H1 (cell line): ENCODE measurements at regions not wholly inside any gene's neighbourhood (a gene's known extent, or its start where the extent isn't known, plus 50 kb on each side); places are given as distances from the start of the nearest gene placed in this dataset.

Experiments used
- CTCF ChIA-PET: fragments of 300-600 bp; sonication (Branson Sonifier 250); formaldehyde crosslinking; loops from one replicate; lab custom pipeline; 2021; ENCODE audit not compliant: partially characterized antibody; lab: Charles Lee
- POLR2A ChIA-PET: fragments of 300-600 bp; sonication (Branson Sonifier 250); formaldehyde crosslinking; loops from one replicate; lab custom pipeline; 2021; ENCODE audit warnings: inconsistent platforms; ENCODE audit not compliant: partially characterized antibody; lab: Charles Lee
- DNase-seq, 2 experiments: peaks; one replicate each; pipeline versions ENCODE4 v3.0.0 to v3.0.0-alpha.2; 2010 to 2022; ENCODE audit warnings: low spot score in 2 of 2, low read depth in 1 of 2, mixed read lengths in 1 of 2
- FAIRE-seq: peaks from 2 replicates; lab custom pipeline; 2011; peaks lifted over from hg19 to GRCh38; lab: Jason Lieb, UNC
- H2AFZ ChIP-seq: 2 replicates; pipeline ENCODE4 v1.8.1; 2012; ENCODE audit warnings: low read length, inconsistent platforms
- H2AK5ac ChIP-seq: 2 replicates; pipeline ENCODE4 v1.6.1; 2013; ENCODE audit warnings: low read depth, low read length
- H2BK120ac ChIP-seq: replicated peaks from 2 replicates; pipeline ENCODE3; 2013; ENCODE audit warnings: low read depth, low read length, inconsistent platforms
- H2BK12ac ChIP-seq: 2 replicates; pipeline ENCODE4 v1.6.1; 2013; ENCODE audit warnings: low read depth, low read length
- H2BK15ac ChIP-seq: 2 replicates; pipeline ENCODE4 v1.6.1; 2013; ENCODE audit warnings: low read length
- H2BK20ac ChIP-seq: 2 replicates; pipeline ENCODE4 v1.6.1; 2013; ENCODE audit warnings: low read length
- H2BK5ac ChIP-seq: 2 replicates; pipeline ENCODE4 v1.6.1; 2013; ENCODE audit warnings: low read depth, low read length
- H3K14ac ChIP-seq: 2 replicates; pipeline ENCODE4 v1.6.1; 2013; ENCODE audit warnings: inconsistent platforms; ENCODE audit not compliant: insufficient read length
- H3K18ac ChIP-seq: 2 replicates; pipeline ENCODE4 v1.6.1; 2013; ENCODE audit warnings: low read length; ENCODE audit errors: extremely low read depth
- H3K23ac ChIP-seq: 2 replicates; pipeline ENCODE4 v1.6.1; 2013; ENCODE audit warnings: inconsistent platforms; ENCODE audit not compliant: insufficient read length
- H3K23me2 ChIP-seq: 2 replicates; pipeline ENCODE4 v1.6.1; 2013; ENCODE audit warnings: low read depth, low read length
- H3K27ac ChIP-seq: 2 replicates; pipeline ENCODE4 v1.6.1; 2011; ENCODE audit warnings: low read depth, low read length, inconsistent platforms
- H3K27me3 ChIP-seq, 4 experiments: replicated peaks in 1 of 4; 1 replicate in 1 of 4; 2 replicates in 3 of 4; pipeline versions ENCODE4 v1.6.1 to v1.8.1; 2011 to 2013; ENCODE audit warnings: low read length in 3 of 4, mild to moderate bottlenecking in 3 of 4, inconsistent platforms in 2 of 4, mixed read lengths in 2 of 4, moderate library complexity in 1 of 4; ENCODE audit not compliant: control insufficient read depth in 3 of 4, insufficient read depth in 3 of 4; ENCODE audit errors: extremely low read depth in 1 of 4
- H3K36me3 ChIP-seq, 4 experiments: 2 replicates each; pipeline versions ENCODE4 v1.6.1 to v1.8.1; 2011 to 2013; ENCODE audit warnings: mild to moderate bottlenecking in 4 of 4, low read length in 3 of 4, moderate library complexity in 2 of 4, control low read depth in 1 of 4, inconsistent platforms in 1 of 4; ENCODE audit not compliant: insufficient read depth in 4 of 4, control insufficient read depth in 2 of 4
- H3K4ac ChIP-seq: replicated peaks from 2 replicates; pipeline ENCODE3; 2013; ENCODE audit warnings: low read length, low read depth, mixed read lengths, inconsistent platforms; ENCODE audit not compliant: insufficient read length
- H3K4me1 ChIP-seq, 4 experiments: replicated peaks in 1 of 4; 1 replicate in 1 of 4; 2 replicates in 3 of 4; pipeline versions ENCODE4 v1.6.1 to v1.8.1; 2011 to 2013; ENCODE audit warnings: low read length in 3 of 4, inconsistent platforms in 2 of 4, mixed read lengths in 1 of 4; ENCODE audit not compliant: insufficient read depth in 4 of 4, control insufficient read depth in 3 of 4
- H3K4me2 ChIP-seq, 2 experiments: 2 replicates each; pipeline versions ENCODE4 v1.6.1 to v1.8.1; 2011 to 2013; ENCODE audit warnings: low read depth in 2 of 2, low read length in 2 of 2, control low read depth in 1 of 2, inconsistent platforms in 1 of 2, mild to moderate bottlenecking in 1 of 2; ENCODE audit not compliant: insufficient read depth in 1 of 2
- H3K4me3 ChIP-seq, 4 experiments: fragments of 200-600, 300-600 bp in 1 of 4; sonication (generic), shearing (Covaris generic), sonication (Bioruptor Twin) in 1 of 4; 2 replicates each; pipeline versions ENCODE4 v1.5.1 to v1.8.1; 2011 to 2016; ENCODE audit warnings: low read length in 4 of 4, low read depth in 3 of 4, control low read depth in 2 of 4, inconsistent platforms in 2 of 4, mild to moderate bottlenecking in 2 of 4, mixed read lengths in 1 of 4, moderate library complexity in 1 of 4; ENCODE audit not compliant: insufficient read depth in 2 of 4; ENCODE audit errors: extremely low read depth in 1 of 4
- H3K56ac ChIP-seq: replicated peaks from 2 replicates; pipeline ENCODE3; 2013; ENCODE audit warnings: low read depth, mild to moderate bottlenecking, mixed read lengths, low read length, inconsistent platforms; ENCODE audit not compliant: insufficient read length
- H3K79me1 ChIP-seq: 2 replicates; pipeline ENCODE4 v1.6.1; 2013; ENCODE audit warnings: low read depth, low read length, control low read depth
- H3K79me2 ChIP-seq, 2 experiments: 2 replicates each; pipeline versions ENCODE4 v1.6.1 to v1.8.1; 2012 to 2013; ENCODE audit warnings: low read length in 2 of 2, mild to moderate bottlenecking in 2 of 2, inconsistent platforms in 1 of 2; ENCODE audit not compliant: insufficient read depth in 2 of 2, control insufficient read depth in 1 of 2
- H3K9ac ChIP-seq, 4 experiments: replicated peaks in 1 of 4; 1 replicate in 1 of 4; 2 replicates in 3 of 4; pipeline versions ENCODE4 v1.6.1 to v1.8.1; 2011 to 2013; ENCODE audit warnings: low read depth in 3 of 4, low read length in 3 of 4, control low read depth in 2 of 4, mild to moderate bottlenecking in 2 of 4, moderate library complexity in 2 of 4, inconsistent platforms in 1 of 4; ENCODE audit errors: extremely low read depth in 1 of 4
- H3K9me3 ChIP-seq, 2 experiments: 2 replicates each; pipeline versions ENCODE4 v1.6.1 to v1.8.1; 2012 to 2013; ENCODE audit warnings: mild to moderate bottlenecking in 2 of 2, moderate library complexity in 2 of 2, control low read depth in 1 of 2, inconsistent platforms in 1 of 2, low read depth in 1 of 2, low read length in 1 of 2, mixed read lengths in 1 of 2; ENCODE audit not compliant: insufficient read depth in 2 of 2
- H4K20me1 ChIP-seq, 2 experiments: replicated peaks in 1 of 2; 2 replicates each; pipeline versions ENCODE3 to v1.8.1; 2011 to 2013; ENCODE audit warnings: inconsistent platforms in 2 of 2, low read length in 2 of 2, mild to moderate bottlenecking in 1 of 2; ENCODE audit not compliant: insufficient read depth in 2 of 2, control insufficient read depth in 1 of 2
- H4K5ac ChIP-seq: 2 replicates; pipeline ENCODE4 v1.6.1; 2013; ENCODE audit warnings: low read length, low read depth, mixed read lengths, inconsistent platforms; ENCODE audit not compliant: insufficient read length
- H4K8ac ChIP-seq: 2 replicates; pipeline ENCODE4 v1.8.0; 2013; ENCODE audit warnings: mild to moderate bottlenecking, moderate library complexity, low read length, inconsistent platforms; ENCODE audit not compliant: insufficient read depth; ENCODE audit errors: extremely low read depth
- H4K91ac ChIP-seq: replicated peaks from 2 replicates; pipeline ENCODE3; 2013; ENCODE audit warnings: low read length, mixed read lengths, inconsistent platforms; ENCODE audit not compliant: insufficient read length
- BACH1 ChIP-seq: IDR thresholded peaks from 2 replicates; pipeline ENCODE4 v1.6.1; 2012; ENCODE audit warnings: low read length, improper control_type of control experiment
- BRCA1 ChIP-seq: IDR thresholded peaks from 2 replicates; pipeline ENCODE4 v1.6.1; 2012; ENCODE audit warnings: low read depth, low read length, improper control_type of control experiment
- CTBP2 ChIP-seq: IDR thresholded peaks from 2 replicates; pipeline ENCODE4 v1.7.0; 2011; ENCODE audit warnings: borderline replicate concordance, mild to moderate bottlenecking, moderate library complexity, mixed read lengths, low read length; ENCODE audit not compliant: insufficient read depth, insufficient read length
- GABPA ChIP-seq: IDR thresholded peaks from 2 replicates; pipeline ENCODE4 v1.6.1; 2011; ENCODE audit warnings: mild to moderate bottlenecking, low read length, moderate library complexity, borderline replicate concordance; ENCODE audit not compliant: insufficient read depth
- KDM1A ChIP-seq: fragments of 200-600, 300-600 bp; sonication (generic); IDR thresholded peaks from 2 replicates; pipeline ENCODE4 v1.7.1; 2016; ENCODE audit warnings: mild to moderate bottlenecking, low read length, borderline replicate concordance
- RBBP5 ChIP-seq: IDR thresholded peaks from 2 replicates; pipeline ENCODE4 v1.7.1; 2012; ENCODE audit warnings: low read depth, mild to moderate bottlenecking, inconsistent platforms, low read length, moderate library complexity, borderline replicate concordance
- SAP30 ChIP-seq: fragments of 300-600 bp; sonication (generic); IDR thresholded peaks from 2 replicates; pipeline ENCODE4 v1.7.1; 2012; ENCODE audit warnings: low read length, moderate library complexity, mild to moderate bottlenecking, inconsistent platforms; ENCODE audit not compliant: insufficient read depth, insufficient replicate concordance
- SIN3A ChIP-seq, 2 experiments: IDR thresholded peaks in 1 of 2; conservative IDR thresholded peaks in 1 of 2; 2 replicates each; pipeline ENCODE4 v1.6.1; 2011 to 2012; ENCODE audit warnings: low read length in 2 of 2, improper control_type of control experiment in 1 of 2, low read depth in 1 of 2, mild to moderate bottlenecking in 1 of 2
- SIRT6 ChIP-seq: IDR thresholded peaks from one replicate; pipeline ENCODE4 v1.7.1; 2012; ENCODE audit warnings: low read length, inconsistent platforms
- SP4 ChIP-seq: IDR thresholded peaks from 2 replicates; pipeline ENCODE4 v1.6.1; 2012; ENCODE audit warnings: low read length, inconsistent platforms
- TAF1 ChIP-seq: IDR thresholded peaks from 2 replicates; pipeline ENCODE4 v1.6.1; 2011; ENCODE audit warnings: mild to moderate bottlenecking, low read depth, low read length
- TBP ChIP-seq: IDR thresholded peaks from 2 replicates; pipeline ENCODE4 v1.6.1; 2011; ENCODE audit warnings: low read depth, low read length, improper control_type of control experiment
- YY1 ChIP-seq: IDR thresholded peaks from 2 replicates; pipeline ENCODE4 v1.6.1; 2011; ENCODE audit warnings: low read depth, mild to moderate bottlenecking, low read length
- WGBS, 2 experiments: shearing (Covaris generic) in 1 of 2; methylation state at CpG; one replicate each; pipeline versions ENCODE4 v1.1.6 to v1.1.7; 2013 to 2015; ENCODE audit warnings: low lambda C conversion rate in 2 of 2, mixed read lengths in 2 of 2, inconsistent platforms in 1 of 2, low coverage in 1 of 2, missing lambda C conversion rate in 1 of 2; ENCODE audit not compliant: insufficient replicate concordance in 2 of 2, insufficient coverage in 1 of 2, insufficient read length in 1 of 2; ENCODE audit errors: extremely low coverage in 1 of 2, missing lambda C conversion rate in 1 of 2; 5-methylcytosine and 5-hydroxymethylcytosine counted together

DNA sequence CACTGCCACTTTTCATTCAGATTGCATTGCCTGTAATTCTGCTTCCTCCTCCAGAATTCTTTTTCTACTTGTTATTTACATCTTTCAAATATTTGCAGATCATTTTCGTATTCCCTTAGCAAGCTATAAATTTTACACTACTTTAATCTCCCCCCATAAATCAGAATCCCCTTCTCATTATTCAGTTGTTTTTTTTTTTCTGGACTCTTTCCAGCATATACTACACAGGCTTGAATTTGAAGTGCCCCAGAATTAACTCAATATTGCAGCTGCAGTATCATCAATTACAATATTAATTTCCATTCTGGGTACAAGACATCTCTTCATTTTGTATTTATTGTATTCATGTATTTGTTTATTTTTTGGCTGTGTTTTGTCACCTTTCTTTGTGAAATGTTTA, 1494.3 kb downstream of the AMY1C start:
- H2AK5ac ChIP-seq, result no peak overlapping the region
- no peak overlapping the region for H3K9ac ChIP-seq
- H2BK120ac ChIP-seq, result no peak overlapping the region
- H3K79me2 ChIP-seq, result no peaks in the 10 kb centered on the region
- no peaks in the 10 kb centered on the region for H3K79me1 ChIP-seq
- TF ChIP-seq SIN3A (conservative IDR thresholded peaks at IDR 0.05 in 1 of 2, IDR thresholded peaks at IDR 0.05 in 1 of 2; ENCODE audit: low read depth in 1 of 2, low read length in 2 of 2), result no peak
- no peak for TF ChIP-seq TBP
- no peak for TF ChIP-seq YY1
- no peak for TF ChIP-seq BACH1
- no peak for TF ChIP-seq SP4
- TF ChIP-seq KDM1A, result no peak
- TF ChIP-seq GABPA, result no peak
- no peak for TF ChIP-seq SIRT6
- TF ChIP-seq SAP30, result no peak
- TF ChIP-seq TAF1, result no peak
- no peak for TF ChIP-seq CTBP2
- TF ChIP-seq RBBP5, result no peak
- TF ChIP-seq BRCA1, result no peak
- TF ChIP-seq, all 59 proteins: peak for 0
- Histone ChIP-seq H3K4me1 (no peaks in the 10 kb centered on the region), H2BK5ac (no peak overlapping the region), H4K8ac (no peak overlapping the region), H3K36me3 (no peaks in the 10 kb centered on the region), H3K23me2 (no peaks in the 10 kb centered on the region), H2AFZ (no peak overlapping the region), H3K4me3 (no peak overlapping the region), H4K91ac (no peak overlapping the region), H3K23ac (no peak overlapping the region), H3K14ac (no peak overlapping the region), H3K56ac (no peak overlapping the region), H4K20me1 (no peaks in the 10 kb centered on the region), H4K5ac (no peak overlapping the region), H3K4ac (no peak overlapping the region), H3K9me3 (no peaks in the 10 kb centered on the region), H2BK20ac (no peak overlapping the region), H3K18ac (no peak overlapping the region), H3K27me3 (no peaks in the 10 kb centered on the region), H2BK15ac (no peak overlapping the region), H3K27ac (no peak overlapping the region), H2BK12ac (no peak overlapping the region), H3K4me2 (no peak overlapping the region)
- ChIA-PET CTCF (no interaction called here), POLR2A (no interaction called here)
- FAIRE-seq (no peak), DNase-seq (no peak)
- 88% methylated on average over 1 of the region's 1 CpG; no CpG with 5 or more reads in 1 of the 2 experiments for WGBS, 2 experiments
